DMS153 (cell line): ENCODE measurements at regions not wholly inside any gene's neighbourhood (a gene's known extent, or its start where the extent isn't known, plus 50 kb on each side); places are given as distances from the start of the nearest gene placed in this dataset.
"Not testable (repeated sequence)": the region's sequence is repeated elsewhere in the genome, so short reads cannot be mapped to it uniquely, and the experiment has no call there.

Source experiments
- DNase-seq: peaks from one replicate; lab custom pipeline; 2025; lab: John Stamatoyannopoulos, UW

DNA sequence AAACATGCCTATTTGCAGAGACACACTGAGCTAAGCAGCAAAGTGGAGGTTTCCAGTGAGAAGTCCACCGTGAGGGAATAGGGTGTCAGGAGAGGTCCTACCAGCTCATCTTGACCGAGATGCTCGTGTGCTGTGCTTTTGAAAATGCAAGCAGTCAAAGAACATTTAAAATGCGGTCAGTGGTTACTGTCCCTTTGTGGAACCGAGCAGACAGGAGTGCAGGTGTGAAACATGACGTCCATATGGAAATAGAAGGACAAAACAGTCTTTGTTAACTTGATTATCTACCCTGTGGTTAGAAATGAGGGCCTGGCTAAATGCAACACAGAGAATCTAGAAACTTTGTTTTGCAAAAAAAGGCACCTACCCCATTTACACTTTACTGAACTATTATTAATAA is 473.3 kb downstream of the SPATA31A6 start:
- DNase-seq, result not testable (repeated sequence)

DNA sequence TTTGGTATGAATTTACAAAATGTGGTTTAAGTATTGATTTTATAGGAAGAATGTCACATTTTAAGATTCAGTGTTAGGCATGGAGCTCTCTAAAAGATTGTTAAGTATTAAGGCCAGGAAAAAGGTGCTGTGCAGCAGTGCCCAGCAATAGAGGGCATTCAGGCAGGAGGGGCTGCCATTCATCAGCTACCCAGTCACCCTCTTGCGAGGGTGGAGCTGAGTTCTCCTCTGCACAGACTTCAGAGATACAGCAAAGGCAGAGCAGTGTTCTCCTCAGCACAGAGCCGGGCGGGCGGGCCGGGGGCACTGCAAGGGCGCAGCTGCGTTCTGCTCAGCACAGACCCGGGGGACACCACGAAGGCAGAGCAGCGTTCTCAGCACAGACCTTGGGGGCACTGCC is 474.0 kb downstream of the SPATA31A6 start:
- not testable (repeated sequence) for DNase-seq

DNA sequence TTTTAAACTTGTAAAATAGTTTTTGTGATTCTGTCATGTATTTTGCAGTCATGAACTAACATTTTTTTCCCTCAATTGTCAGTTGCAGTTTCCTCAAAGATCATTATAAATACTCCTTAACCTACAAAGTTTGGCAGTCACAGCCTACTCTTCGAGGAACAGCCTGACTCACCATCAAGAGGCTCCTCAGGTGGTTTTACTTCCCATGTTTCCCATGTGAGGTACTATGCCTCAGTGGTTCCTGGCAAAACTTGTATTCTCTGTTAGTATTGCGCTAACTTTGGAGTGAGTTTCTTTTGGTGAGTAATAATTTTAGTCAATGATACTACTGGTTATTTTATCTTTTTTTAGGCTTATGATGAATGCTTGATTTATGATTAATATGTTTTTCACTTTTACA is 513.7 kb downstream of the SPATA31A6 start:
- not testable (repeated sequence) for DNase-seq

DNA sequence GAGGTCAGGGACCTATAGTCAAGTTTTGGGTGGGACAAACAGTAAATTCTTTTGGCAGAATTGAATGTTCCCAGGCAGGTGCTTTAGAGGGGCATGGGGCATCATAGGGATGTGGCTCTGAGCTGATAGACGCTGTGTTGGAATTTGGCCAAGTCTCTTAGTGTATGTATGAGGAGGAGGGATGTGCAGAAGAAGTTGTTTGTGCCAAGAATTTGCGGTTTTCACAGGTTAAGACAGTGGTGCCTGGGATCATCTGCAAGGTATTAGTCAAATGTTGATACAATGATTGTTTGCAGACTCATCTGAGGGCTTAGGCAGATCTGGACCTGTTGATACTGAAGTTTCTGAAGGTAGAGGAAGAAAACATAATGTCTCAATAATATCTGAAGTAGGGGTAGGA is 519.4 kb downstream of the SPATA31A6 start:
- not testable (repeated sequence) for DNase-seq

DNA sequence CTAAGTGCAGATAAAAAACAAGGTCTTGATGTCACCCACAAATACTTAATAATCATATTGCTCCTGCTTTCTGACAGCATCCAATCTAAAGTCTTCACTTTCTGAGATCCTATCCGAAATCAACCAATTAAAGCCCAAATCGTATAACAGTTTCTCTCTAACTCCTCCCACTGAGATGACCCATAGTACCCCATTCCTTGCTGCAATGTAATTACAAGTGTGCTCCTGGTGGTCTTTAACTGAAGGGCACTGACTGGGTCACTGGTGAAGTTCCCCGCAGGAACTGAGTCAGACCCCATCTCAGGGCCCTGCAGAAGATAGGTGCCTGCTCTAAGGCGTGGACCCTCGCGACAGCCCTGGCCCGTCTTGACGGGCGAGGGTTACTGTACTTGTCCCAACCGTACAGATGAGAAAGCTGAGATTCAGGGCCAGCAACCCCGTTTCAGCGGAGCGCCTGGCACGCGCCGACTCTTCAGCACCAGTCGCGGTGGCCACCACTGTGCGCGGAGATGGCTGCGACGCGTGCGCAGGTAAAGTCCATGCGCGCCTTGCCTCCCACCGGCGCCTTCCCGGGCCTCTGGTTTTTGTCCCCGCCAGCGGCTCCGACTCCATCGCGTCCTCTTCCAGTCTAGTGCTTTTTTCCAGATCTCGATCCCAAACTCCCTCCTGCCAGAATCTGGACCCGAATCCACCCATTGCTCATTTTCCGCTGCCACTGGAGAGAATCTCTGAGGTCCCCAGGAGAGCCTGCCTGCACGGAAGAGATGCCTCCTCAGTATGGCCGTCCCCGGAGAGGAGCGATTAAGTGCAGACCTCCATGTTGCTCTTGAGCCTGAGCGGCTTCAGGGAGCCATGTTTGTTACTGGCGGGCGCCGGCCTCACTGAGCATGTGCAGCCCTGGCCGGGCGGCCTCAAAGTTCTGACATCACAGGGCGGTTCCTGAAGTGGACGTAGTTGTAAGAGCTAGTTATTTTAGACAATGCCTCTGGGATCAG is 541.7 kb downstream of the SPATA31A6 start:
- DNase-seq, result not testable (repeated sequence)

DNA sequence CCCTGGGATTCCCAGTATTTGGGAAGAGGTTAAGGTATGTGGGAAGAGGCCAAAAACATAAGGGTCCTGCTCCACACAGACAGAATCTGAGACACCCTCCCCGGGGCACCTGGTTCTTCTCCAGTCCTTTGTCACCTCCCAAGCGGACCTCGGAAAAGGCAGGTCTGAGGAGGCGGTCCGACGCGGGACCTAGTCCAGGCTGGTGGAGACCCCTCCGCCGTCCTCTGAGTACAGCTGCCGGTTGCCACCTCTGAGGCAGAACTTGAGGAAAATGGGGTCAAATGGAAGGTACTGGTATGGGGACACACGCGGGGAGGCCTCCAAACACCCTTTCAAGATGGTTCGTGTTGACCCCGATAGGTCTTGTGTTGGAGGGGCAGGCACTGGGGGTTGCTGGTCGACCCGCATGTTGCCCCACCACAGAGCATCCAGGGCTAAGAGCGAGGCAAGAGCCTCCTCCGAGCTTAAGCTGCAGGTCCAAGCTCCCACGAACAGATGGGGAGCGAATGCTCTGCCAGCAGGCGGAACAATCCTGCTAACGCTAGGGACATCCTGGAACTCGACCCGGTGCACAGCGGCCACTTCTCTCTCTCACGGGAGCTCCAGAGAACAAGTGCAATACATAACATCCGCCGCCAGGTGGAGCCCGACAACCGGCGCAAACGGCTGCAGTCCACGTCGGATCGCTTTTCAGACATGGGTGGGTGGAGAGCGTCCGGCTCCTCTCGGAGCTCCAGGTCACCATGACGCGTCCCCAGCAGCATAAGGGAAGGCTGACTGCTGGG is 559.8 kb downstream of the SPATA31A6 start:
- peak; percentile 25 for DNase-seq

DNA sequence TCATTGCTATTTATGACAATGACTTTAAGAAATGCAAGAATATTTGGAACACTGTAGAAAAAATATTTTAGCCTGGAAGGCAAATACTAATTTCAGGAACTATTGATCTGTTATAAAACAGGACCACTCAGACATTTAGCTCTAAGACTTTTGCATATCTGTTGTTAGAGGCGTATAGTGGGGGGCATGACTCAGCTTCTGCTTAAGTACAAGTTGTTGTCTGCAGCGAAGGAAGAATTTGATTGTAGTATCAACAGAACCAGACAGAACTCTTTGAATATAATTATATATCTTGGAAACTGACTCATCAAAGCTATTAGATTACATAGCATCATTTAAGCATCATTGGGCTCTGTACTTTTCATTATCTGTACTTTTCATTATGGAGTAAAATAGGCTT is 573.8 kb downstream of the SPATA31A6 start:
- not testable (repeated sequence) for DNase-seq

DNA sequence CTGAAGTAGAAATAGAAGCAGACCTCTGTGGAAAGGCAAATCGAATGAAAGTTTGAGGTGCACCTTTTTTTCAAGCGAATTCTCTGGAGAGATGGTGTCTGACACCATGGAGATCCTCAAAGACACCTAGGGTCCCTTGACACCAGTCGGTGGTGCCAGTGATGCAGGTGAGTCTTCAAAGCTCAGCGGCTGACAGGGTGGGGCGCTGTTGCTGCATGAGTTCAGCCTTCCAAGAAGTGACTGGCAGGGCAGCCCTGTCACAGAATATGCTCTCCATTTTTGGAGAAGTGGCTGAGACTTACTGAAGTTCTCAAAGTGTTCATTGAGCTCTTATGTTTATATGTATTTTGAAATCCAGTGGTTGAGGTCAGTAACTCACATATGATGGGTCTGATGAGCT is 575.9 kb downstream of the SPATA31A6 start:
- DNase-seq, result not testable (repeated sequence)

DNA sequence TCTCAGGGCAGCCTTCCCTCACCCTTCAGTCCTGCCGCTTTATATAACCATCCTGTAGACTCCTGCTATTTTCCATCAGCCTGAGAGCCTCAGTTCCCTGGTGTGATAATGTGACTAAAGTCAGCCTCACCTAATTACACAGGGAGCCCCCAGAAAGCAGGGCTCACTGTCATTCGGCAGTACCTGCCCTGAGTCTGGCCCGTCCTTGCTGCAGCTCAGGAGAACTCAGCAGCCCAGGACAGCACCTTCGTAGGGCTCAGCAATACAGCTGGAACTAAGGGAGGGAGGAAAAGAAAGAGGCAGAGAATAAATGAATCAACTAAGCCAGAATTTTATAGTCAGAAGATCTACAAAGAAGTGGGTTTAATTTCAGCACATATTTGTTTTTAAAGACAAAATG is 598.7 kb downstream of the SPATA31A6 start:
- not testable (repeated sequence) for DNase-seq

DNA sequence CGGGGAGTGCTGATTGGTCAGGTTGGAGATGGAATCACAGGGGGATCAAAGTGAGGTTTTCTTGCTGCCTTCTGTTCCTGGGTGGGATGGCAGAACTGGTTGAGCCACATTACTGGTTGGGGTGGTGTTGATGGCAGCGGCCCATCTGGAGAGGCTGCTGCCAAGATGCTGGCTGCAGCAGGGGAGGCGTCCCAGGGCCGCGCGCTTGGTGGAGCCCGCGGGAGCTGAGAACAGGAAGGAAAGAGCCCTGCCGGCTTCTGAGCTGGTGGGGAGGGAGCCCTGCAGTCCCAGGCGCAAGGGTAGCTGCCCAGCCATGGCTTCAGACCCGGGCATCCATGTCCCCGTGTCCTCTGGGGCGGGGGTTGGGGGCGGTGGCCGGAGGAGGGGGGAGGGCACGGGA is 609.3 kb downstream of the SPATA31A6 start:
- DNase-seq, result not testable (repeated sequence)

DNA sequence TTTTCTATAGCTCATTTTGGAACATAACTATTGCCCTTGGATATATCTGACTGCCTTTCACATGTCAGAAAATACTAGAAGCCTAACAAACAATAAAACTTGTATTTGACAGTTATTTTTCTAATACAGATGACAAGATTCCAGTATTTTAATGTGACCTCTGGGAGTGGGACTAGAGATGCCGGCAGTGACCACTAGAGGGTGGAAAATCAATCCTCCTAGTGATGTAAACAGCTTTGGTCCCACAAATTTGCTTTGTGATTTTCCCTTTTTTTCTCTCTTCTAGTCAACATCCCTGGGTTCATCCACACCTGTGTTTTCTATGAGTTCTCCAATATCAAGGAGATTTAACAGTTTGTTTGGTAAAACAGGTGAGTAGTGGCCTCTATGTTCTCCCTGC is 615.1 kb downstream of the SPATA31A6 start:
- DNase-seq, result not testable (repeated sequence)

DNA sequence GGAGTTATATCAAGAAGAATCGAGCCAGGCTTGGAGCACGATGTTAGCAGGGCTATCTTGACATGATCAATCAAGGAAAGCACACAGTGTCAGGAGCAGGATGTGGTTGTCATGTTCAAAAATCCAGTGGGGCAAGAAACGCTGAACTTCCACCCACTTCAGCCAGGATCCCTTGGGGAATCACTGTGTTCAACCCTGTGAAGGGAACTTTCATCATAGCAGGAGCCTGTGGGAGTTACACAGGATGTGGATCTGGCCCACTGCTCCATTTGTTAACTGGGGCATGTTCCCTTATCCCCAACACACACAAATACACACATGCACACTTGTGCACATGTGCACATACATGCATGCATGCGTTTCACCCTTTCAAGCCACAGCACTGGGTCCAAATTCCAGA is 619.3 kb downstream of the SPATA31A6 start:
- DNase-seq, result not testable (repeated sequence)

DNA sequence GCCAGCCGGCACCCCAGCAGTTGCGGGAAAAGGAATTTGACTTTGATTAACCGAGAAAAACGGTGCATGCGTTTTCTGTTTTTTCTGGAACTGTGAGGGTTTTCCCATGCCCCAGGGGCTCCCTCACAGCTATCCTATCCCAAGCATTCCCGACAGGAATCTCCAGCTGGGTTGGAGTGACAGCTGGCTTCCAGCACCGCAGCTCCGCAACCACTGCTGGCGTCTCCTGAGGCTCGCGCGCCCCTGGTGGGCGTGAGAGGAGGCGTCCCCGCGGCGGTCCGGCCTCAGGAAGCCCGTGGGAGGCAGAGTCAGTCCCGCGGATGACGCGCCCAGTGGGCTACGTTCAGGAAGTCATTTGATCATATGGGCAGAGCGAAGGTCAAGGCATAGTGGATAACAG is 623.2 kb downstream of the SPATA31A6 start:
- not testable (repeated sequence) for DNase-seq

DNA sequence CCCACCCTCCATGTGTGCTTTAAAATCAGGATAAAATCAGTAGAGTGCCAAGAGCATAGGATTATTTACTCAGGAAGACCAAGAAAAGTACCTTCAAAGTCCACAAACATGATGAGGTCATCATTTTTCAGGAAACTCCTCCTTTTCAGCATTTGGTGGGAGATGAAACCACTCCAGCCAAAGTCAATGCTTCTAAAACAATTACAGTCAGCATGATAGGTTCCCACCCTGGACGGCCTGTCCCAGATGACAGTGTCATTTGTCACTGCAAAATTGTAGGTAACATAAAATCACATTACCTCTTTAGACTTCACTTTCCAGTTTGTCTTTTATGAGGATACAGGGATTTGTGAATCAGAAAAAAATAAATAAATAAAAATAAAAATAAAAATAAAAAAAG is 638.0 kb downstream of the SPATA31A6 start:
- not testable (repeated sequence) for DNase-seq

DNA sequence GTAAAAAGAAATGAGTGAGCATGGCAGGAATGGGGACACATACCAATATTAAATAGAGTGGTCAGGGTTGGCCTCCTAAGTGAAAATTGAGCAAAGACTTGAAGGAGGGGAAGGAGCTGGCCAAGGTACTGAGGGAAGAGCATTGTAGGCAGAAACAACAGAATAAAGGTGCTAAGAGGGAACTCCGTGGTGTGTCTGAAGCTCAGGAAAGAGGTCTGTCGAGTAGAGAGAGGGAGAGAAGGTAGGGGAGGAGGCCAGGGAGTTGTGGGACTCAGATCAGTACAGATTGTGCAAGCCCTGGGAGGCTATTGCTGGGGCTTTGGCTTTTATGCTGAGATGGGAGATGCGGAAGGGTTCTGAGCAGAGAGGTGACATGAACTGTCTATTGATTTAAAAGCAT is 664.7 kb downstream of the SPATA31A6 start:
- not testable (repeated sequence) for DNase-seq

DNA sequence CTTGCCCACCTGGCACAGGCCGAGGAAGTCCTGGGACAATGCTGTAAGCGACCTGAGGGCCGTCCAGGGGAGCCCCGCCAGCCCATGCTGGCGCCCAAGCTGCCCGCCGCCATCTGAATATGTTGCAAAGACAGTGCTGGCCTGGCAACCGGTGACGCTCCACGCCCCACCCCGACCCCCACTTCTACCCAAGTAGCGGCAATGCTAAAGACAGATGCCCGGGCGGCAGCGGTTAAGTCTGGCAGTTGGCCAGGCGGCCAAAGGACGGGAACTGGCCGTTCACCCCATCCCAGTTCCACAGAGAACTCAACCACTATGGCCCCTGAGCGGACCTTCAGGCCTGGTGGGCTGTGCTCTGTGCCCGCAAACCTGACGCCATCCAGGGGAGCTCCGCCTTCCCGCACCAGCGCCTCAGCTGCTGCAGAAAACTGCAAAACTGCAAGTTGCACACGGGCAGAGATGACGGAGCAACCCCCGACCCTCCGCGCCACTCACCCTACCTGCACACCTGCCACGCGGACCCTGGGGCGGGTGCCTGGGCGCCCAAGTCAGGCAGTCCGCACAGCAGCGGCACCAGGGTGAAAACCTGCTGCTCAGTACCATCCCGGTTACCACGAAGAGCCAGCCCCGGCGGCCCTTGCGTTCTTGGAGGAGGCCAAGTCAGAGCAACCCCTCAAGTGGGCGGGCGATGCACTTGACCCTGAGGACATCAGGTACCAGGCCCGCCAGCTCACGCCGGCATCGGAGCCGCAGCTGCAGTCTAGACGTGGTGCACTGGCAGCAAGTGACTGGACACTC is 667.6 kb downstream of the SPATA31A6 start:
- not testable (repeated sequence) for DNase-seq

DNA sequence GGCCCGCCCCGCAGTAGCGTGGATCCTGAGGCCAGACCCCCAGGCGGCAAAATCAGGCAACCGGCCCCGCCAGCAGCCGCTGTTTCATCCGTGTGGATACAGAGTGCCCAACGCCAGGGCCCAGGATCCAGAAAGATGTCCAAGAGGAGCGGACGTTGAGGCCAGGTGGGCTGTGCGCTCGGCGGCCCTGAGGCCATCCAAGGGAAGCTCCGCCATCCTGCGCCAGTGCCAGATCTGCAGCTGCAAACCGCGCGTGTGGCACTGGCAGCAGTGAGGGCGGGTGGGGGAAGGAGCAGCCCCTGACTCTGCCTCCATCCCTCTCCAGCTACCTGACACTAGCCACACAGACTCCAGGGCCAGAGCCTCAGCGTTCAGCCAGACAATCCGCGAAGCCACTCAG is 668.2 kb downstream of the SPATA31A6 start:
- not testable (repeated sequence) for DNase-seq

DNA sequence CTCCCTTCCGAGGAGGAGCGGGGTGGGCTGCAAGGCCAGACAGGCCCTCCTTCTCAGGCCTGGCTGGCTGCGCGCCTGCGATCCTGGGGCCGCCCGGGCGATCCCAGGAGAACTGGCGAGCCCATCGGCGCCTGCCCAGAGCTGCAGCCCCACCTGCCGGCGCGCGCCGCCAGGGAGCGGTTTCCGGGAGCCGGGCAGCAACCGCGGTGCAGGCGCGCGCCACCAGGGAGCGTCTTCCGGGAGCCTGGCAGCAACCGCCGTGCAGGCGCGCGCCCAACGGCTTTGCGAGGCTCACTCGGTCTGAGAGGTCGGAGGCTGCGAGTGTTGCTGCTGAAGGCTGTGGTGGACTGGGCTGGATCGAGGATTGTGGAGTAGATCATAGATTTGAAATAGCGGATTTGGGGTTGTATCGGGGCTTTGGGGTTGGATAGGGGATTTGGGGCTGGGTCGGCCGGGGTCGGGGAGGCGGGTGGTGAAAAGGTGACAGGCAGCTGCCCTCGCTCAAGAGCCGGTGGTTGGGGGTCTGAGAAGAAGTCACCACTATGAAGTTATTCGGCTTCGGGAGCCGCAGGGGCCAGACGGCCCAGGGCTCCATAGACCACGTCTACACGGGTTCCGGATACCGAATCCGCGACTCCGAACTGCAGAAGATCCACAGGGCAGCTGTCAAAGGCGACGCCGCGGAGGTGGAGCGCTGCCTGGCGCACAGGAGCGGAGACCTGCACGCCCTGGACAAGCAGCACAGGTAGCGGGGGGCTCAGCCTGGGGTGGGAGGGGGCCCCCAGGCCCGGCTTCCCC is 668.9 kb downstream of the SPATA31A6 start:
- DNase-seq, result not testable (repeated sequence)

DNA sequence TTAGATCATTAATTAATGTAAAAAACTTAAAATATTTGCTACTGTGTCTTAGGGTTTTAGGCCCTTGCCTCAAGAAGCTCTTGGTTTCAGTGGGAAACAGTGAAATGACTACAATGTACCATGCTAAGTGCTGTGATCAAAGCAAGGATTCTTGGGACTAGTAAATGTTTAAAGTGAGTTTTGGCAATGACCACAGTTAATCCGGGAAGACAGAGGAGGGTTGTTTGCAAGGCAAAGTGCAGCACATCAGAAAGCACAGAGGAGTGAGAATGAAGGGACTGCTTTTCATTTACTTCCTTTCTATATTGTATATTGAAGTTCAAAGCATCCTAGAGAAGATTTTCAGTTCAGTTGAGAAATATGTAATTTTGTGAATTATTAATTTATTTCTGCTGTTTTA is 676.7 kb downstream of the SPATA31A6 start:
- DNase-seq, result not testable (repeated sequence)

DNA sequence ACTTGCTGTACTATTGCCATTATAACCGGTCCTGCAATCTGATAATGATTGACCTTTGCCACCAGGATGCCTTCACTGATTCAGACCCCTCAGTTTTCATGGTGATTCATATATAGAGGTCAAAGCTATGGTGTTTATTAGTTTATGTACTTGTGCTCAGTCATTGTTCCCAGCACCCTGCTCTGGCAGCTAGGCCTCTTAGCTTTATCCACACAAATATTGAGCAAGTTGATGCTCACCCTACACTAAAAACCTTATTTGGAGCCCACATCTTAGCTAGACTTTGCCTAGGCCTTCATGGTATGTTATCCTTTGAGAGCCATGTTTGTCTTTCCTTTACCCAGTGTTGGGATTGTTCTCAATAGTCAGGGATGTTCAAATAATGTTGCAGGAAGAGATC is 679.0 kb downstream of the SPATA31A6 start:
- DNase-seq, result not testable (repeated sequence)
